Effector CD4-positive, alpha-beta T cell (primary cell): ENCODE measurements at regions not wholly inside any gene's neighbourhood (a gene's known extent, or its start where the extent isn't known, plus 50 kb on each side); places are given as distances from the start of the nearest gene placed in this dataset.

Source experiments
- DNase-seq: peaks from one replicate; pipeline ENCODE4 v3.0.0-alpha.2; 2020

- no peak for DNase-seq
Observed at GRCh38 chr2:2757764-2758163, 426.7 kb upstream of the MYT1L start.

- DNase-seq, result no peak
Observed at GRCh38 chr2:2756886-2757285, 425.8 kb upstream of the MYT1L start.

GRCh38 chr2:2755990-2756389 lies 424.9 kb upstream of the MYT1L start:
- DNase-seq, result no peak

- DNase-seq, result no peak
Observed at GRCh38 chr2:2754940-2755339, 423.9 kb upstream of the MYT1L start.

DNA sequence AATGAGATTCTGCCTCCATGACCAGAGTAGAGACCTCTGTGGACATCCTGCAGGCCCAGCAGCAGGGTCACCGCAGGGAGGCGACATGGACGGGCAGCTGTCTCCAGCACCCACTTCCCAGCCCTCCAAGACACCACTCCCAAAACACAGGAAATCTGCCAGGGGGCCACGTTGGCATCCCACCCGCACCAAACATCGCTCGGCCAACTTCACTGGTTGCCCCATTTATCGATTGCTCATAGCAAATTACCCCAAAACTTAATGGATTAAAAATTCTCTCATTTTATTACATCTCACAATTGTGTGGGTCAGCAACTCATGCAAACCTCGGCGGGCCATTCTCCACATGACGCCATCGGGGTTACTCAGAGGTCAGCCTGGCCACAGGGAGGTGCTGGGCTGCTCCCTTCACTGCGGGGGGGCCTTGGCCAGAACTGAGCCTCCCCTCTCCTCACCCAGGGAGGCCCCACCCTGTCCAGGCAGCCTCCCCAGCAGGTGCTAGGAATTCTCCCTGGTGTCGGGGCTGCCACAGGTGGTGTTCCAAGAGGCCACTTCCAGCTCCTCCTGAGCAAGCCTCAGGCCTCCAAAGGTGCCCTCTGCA lies 420.7 kb upstream of the MYT1L start:
- DNase-seq, result no peak

DNA sequence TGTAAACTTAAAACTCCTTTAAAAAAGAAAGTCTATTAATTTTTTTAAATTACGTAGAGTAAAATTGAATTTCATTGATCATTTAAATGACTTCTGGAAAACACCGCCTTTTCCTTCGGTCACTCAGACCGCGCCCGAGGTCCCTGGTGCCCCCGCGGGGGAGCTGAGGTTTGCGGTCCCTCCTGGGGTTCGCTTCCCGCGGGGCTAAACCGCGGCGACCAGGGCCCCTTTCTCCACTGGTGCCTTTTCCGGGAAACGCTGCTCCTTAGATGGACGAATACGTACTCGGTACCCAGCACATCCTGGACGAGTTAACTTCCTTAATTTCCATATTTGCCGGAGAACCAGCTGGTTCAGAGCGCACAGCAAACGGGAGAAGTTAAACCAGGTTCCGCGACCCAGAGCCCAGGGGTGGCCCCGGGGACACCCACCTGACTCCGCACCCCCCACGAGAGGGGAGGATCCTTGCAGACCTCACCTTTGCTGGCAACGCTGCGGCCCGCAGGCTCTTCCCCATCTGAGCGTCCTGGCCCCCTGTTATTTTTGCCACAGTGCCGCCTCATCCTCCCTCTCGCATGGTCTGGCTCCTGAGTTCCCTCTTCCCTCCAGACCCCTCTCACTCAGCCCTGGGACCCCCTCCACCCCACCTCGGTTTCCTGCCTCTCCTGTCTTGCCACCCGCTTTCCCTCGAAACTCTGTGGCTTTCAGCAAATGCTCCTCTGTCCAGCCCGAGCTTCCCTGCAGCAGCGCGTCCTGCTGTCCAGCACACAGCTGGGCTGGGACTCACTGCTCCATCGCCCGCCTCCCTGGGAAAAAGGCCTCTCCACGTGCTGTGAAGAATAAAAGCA lies 420.0 kb upstream of the MYT1L start:
- no peak for DNase-seq

GRCh38 chr2:2749206-2749598 lies 418.1 kb upstream of the MYT1L start:
- no peak for DNase-seq

DNA sequence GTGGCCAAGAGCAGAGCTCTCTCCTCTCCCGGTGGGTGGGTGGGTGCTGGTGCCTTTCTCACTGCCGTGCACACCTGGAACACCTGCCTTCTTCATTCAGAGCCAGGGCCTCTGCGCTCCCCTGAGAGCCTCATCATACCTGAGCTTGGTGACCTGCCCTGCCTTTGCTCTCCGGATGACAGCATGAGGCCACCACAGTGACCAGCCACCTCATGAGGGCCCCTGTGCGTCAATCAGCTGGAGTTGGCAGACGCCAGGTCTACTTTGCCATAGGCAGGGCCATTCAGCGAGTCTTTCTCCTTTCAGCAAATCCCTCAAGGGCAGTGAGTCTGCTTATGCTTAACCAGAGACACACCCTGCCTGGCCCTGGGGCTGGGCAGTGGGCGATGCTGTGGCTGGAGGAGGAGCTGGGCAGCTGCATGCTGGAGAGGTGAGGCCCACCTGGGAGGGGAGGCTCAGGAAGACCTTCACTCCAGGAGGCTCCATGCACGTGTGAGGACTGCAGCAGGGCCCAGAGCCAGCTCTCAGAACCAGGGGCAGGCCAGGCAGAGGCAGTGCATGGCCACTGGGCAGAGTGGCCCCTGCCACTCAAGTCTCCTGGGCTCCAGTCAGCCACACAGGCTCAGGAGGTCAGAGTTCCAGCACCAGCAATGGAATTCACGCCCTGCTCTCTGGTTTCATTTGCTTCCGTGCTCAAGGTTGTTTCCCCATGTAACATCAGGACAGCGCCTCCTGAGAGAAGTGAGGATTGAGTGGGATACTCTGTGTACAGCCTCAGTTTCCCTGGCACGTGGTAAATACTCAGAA lies 417.5 kb upstream of the MYT1L start:
- DNase-seq, result no peak

- DNase-seq, result no peak
Observed at GRCh38 chr2:2747797-2748301, 416.8 kb upstream of the MYT1L start.

GRCh38 chr2:2746731-2747130 lies 415.7 kb upstream of the MYT1L start:
- DNase-seq, result no peak

DNA sequence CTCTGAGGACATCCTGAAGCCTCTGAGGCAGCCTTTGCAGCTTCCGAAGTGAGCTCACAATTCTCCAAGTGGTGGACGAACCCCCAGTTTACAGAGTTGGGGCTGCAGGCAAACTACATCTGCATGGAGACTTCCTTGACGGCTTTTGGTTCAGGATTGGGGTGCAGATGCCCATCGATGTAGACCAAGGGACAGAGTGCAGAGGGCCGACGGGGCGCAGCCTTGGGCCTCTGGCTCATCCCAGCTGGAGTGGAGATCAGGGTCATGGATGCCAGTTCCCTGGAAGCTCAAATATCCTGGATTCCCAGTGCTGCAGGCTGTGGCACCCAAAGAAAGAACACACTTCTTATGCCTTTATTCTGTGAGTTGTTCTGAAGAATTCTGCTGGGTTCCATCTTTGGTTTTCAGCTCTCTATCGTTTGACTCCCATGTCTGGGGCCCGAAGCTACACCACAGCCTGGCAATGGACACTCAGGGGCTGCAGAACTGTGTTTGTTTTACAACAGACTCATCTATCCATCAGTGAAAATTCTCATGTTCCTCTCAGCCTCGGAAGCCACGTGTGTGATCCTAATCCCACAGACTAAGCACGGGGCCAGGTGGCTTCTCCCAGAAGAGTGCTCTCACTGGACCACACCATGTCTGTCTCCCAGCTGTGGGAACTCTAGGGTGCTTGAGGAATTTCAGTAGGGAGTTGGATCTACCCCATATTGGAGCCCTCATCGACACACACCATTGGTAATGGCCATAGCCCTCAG lies 414.1 kb upstream of the MYT1L start:
- DNase-seq, result no peak

GRCh38 chr2:2744107-2744506 lies 413.0 kb upstream of the MYT1L start:
- DNase-seq, result no peak

GRCh38 chr2:2743164-2743571 lies 412.1 kb upstream of the MYT1L start:
- DNase-seq, result no peak

- DNase-seq, result no peak
Observed at GRCh38 chr2:2742726-2743125, 411.7 kb upstream of the MYT1L start.

- DNase-seq, result no peak
Observed at GRCh38 chr2:2740238-2740775, 409.2 kb upstream of the MYT1L start.

- no peak for DNase-seq
Observed at GRCh38 chr2:2739231-2739795, 408.2 kb upstream of the MYT1L start.

- DNase-seq, result no peak
Observed at GRCh38 chr2:2738684-2739083, 407.6 kb upstream of the MYT1L start.

DNA sequence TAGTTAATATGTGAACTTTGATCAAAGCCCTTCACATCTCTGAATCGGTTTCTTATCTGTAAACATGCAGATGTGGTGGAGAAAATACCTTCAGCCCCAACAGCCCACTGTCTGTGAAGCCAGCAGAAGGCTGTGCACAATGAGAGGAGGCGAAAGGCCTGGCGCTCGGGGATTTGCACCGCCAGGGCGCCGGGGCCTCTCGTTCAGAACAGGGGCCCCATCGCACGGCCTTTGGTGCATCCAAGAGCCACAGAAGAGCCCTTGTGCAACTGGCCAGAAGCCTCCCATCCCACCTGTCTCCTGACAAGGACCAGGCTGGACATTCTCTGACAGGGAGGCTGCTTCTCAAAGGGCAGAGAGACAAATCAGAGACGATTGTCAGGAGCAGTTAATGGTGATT lies 407.2 kb upstream of the MYT1L start:
- DNase-seq, result no peak

DNA sequence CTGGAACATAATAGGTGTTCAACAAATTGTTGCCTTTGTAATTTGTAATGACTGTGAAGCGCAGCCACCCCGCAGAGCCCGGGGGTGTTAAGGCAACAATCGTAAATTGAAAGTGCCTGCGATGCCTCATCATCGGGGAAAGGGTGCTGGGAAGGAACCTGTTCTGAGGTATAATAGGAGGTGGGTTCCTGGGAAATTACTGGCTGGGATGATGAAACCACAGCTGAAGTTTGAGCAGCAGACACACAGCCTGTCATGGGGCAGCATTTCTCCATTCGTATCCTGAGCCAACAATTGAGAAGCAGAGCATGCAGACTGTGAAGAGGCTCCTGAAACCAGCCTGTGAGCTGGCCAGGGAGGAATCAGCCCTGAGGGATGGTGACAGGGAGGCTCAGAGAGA lies 404.0 kb upstream of the MYT1L start:
- no peak for DNase-seq

DNA sequence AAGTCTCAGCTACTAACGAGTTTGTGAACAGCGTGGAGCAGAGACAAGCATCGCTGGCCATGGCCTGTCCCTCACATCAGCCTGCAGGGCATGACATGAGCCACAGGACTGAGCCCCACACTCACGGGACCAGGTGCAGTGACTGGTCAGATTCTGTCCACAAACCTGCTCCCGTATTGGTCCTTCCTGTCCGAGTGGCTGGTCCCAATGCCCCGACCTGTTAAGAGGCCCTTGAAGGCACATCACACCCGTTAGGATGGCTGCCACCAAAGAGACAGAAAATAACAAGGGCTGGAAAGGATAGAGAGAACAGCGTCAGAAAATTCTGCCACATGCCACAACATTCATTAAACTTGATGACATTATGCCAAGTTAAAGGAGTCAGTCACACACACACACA lies 403.2 kb upstream of the MYT1L start:
- no peak for DNase-seq

GRCh38 chr2:2733818-2734217 lies 402.7 kb upstream of the MYT1L start:
- DNase-seq, result no peak
